HEK293T (cell line): ENCODE measurements at regions not wholly inside any gene's neighbourhood (a gene's known extent, or its start where the extent isn't known, plus 50 kb on each side); places are given as distances from the start of the nearest gene placed in this dataset.

Source experiments
- BHLHE40 ChIP-seq: fragments of 450-650 bp; IDR thresholded peaks from 2 replicates; pipeline ENCODE4 v1.6.1; 2016; ENCODE audit warnings: mild to moderate bottlenecking, moderate library complexity, borderline replicate concordance
- CTBP1 ChIP-seq: fragments of 450-650 bp; IDR thresholded peaks from 2 replicates; pipeline ENCODE4 v1.6.1; 2016; ENCODE audit warnings: borderline replicate concordance
- ELF4 ChIP-seq: fragments of 450-650 bp; IDR thresholded peaks from 2 replicates; pipeline ENCODE4 v1.6.1; 2017; ENCODE audit warnings: antibody characterized with exemption
- FOXA1 ChIP-seq: fragments of 450-650 bp; IDR thresholded peaks from 2 replicates; pipeline ENCODE4 v1.6.1; 2016; ENCODE audit warnings: mild to moderate bottlenecking
- FOXK2 ChIP-seq: fragments of 450-650 bp; IDR thresholded peaks from 2 replicates; pipeline ENCODE4 v1.6.1; 2016; ENCODE audit warnings: mild to moderate bottlenecking
- FOXM1 ChIP-seq: fragments of 450-650 bp; IDR thresholded peaks from 2 replicates; pipeline ENCODE4 v1.6.1; 2017; ENCODE audit warnings: mild to moderate bottlenecking, borderline replicate concordance
- HDGF ChIP-seq: fragments of 450-650 bp; IDR thresholded peaks from 2 replicates; pipeline ENCODE4 v1.6.1; 2017; ENCODE audit warnings: antibody characterized with exemption, borderline replicate concordance
- L3MBTL2 ChIP-seq: fragments of 450-650 bp; conservative IDR thresholded peaks from 2 replicates; pipeline ENCODE4 v1.6.1; 2016; ENCODE audit warnings: mild to moderate bottlenecking
- NFRKB ChIP-seq: fragments of 450-650 bp; IDR thresholded peaks from 2 replicates; pipeline ENCODE4 v1.6.1; 2016; ENCODE audit warnings: mild to moderate bottlenecking, moderate library complexity
- PKNOX1 ChIP-seq: fragments of 450-650 bp; IDR thresholded peaks from 2 replicates; pipeline ENCODE4 v1.6.1; 2016
- SP1 ChIP-seq: fragments of 450-650 bp; IDR thresholded peaks from 2 replicates; pipeline ENCODE4 v1.6.1; 2017
- SUZ12 ChIP-seq: fragments of 450-650 bp; IDR thresholded peaks from 2 replicates; pipeline ENCODE4 v1.6.1; 2016; ENCODE audit warnings: mild to moderate bottlenecking
- TARDBP ChIP-seq: fragments of 450-650 bp; IDR thresholded peaks from 2 replicates; pipeline ENCODE4 v1.6.1; 2016
- ZNF384 ChIP-seq: fragments of 450-650 bp; IDR thresholded peaks from 2 replicates; pipeline ENCODE4 v1.6.1; 2016

GRCh38 chr20:37611852-37612251, 82.0 kb upstream of the CTNNBL1 start:
- TF ChIP-seq SUZ12: no peak
- TF ChIP-seq HDGF: no peak
- no peak for TF ChIP-seq FOXK2
- TF ChIP-seq FOXA1: no peak
- no peak for TF ChIP-seq CTBP1
- no peak for TF ChIP-seq ELF4
- TF ChIP-seq BHLHE40: no peak
- TF ChIP-seq TARDBP: no peak
- no peak for TF ChIP-seq FOXM1
- no peak for TF ChIP-seq NFRKB
- no peak for TF ChIP-seq SP1
- TF ChIP-seq ZNF384: no peak
- no peak for TF ChIP-seq L3MBTL2
- TF ChIP-seq PKNOX1: no peak
